NCI-H510A (cell line): ENCODE measurements at regions not wholly inside any gene's neighbourhood (a gene's known extent, or its start where the extent isn't known, plus 50 kb on each side); places are given as distances from the start of the nearest gene placed in this dataset.
"Not testable (repeated sequence)": the region's sequence is repeated elsewhere in the genome, so short reads cannot be mapped to it uniquely, and the experiment has no call there.

Experiments
- DNase-seq: peaks from one replicate; lab custom pipeline; 2025; lab: John Stamatoyannopoulos, UW

DNA sequence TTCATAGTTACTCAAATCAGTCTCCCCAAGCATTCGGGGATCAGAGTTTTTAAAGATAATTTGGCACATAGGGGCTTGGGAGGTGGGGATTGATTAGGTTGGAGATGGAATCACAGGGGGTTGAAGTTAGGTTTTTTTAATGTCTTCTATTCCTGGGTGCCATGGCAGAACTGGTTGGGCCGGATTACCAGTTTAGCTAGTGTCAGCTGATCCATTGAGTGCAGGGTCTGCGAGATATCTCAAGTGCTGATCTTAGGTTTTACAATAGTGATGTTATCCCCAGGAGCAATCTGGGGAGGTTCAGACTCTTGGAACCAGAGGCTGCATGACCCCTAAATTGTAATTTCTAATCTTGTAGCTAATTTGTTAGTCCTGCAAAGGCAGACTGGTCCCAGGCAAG lies 163.5 kb upstream of the ATP10A start:
- not testable (repeated sequence) for DNase-seq

DNA sequence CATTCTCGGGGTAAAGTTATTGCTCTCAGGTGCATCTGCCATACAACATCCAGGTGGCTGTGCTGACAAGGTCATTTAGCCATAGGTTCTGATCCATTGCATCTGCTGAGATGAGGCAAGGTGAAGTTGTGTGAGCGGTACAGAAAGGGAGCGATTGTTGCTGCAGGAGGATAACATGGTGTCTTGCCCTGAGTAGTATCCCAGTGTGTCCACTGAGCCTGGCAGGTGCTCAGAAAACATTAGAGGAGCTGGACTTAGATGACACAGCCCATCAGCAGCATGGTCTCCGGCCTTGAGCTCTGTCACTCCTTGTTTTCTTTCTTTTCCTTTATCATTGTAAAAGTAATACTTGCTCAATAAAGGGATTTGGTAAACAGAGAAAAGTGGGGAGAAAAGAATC lies 161.1 kb upstream of the ATP10A start:
- no peak for DNase-seq

DNA sequence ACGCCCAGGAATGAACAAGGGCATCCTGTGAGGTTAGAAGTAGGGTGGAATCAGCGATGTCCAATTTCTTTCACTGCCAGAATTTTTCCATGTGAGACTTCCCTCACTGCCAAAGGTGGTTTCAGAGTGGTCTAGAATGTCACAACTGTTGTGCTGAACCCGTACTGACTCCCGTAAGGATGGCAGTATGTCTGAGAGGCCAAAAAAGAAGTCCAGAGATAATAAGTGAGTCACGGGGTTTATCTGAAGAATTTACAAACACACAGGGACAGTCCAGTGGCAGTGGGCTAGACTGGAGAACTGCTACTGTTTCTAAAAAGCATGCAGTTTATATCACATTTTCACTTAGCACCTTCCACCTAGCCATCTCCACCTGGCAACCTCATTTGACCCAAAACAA lies 160.6 kb upstream of the ATP10A start:
- DNase-seq, result no peak

DNA sequence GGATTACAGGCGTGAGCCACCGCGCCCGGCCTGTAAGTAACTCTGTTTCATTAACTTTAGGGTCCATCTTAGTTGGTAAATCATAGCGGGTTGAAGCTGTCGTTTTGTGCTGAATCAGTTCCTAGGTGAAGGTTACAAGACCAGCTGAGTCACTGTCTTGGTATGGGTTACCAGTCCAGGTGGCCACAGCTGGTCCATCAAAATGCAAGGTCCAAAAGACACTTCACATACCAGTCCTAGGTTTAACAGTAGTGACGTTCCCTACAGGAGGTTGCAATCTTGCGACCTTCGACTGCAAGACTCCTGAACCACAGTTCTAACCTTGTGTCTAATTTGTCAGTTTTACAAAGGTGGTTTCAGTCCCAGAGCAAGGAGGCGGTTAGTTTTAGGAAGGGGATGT lies 160.1 kb upstream of the ATP10A start:
- no peak for DNase-seq

DNA sequence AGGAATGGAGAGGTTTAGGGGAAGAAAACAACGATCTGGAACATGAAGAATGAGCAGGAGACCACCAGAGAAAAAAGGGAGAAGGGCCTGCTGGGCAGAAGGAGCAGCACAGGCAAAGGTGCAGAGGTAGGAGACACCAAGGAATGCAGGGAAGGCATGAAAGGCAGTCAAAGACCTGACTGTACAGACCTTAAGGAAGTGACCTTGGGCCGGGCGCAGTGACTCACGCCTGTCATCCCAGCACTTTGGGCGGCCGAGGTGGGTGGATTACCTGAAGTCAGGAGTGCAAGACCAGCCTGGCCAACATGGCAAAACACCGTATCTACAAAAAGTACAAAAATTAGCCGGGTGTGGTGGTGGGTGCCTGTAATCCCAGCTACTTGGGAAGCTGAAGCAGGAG lies 157.7 kb upstream of the ATP10A start:
- no peak for DNase-seq

DNA sequence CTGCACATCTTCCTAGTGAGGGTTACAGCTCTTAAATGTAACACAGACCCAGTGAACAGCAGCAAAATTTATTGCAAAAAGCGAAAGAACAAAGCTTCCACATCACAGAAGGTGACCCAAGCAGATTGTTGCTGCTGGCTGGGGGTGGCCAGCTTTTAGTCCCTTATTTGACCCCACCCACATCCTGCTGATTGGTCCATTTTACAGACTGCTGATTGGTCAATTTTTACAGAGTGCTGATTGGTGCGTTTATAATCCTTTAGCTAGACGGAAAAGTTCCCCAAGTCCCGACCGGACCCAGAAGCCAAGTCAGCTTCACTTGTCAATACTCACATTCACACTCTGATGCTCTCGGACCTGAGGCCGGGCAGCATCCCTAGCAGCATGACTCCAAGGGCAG lies 154.5 kb upstream of the ATP10A start:
- DNase-seq, result no peak

DNA sequence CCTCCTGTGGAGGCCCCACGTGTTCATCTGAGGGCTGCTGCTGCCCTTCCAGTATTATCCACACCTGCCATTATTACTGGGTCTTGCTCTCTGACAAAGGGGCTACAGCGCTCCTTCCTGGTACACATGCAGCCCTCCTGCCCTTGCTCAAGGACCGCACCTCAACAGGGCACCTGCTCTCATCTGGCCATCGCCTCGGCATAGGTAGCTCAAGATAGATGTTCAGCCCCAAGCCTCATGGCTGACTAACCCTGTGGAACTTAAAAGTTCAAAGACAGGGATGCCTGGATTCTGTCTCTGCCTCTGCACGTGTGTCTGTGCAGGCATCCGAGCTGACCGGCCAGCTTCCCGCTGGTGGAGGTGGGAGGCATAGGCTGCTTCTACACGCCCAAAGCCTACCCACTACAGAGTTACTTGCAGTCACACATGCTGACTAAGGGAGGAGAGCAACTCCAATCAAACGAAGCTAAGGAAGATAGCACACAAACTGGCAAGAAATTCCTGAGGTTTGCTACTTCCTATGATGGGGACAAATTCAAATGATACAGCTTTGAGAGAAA lies 152.5 kb upstream of the ATP10A start:
- DNase-seq, result no peak

DNA sequence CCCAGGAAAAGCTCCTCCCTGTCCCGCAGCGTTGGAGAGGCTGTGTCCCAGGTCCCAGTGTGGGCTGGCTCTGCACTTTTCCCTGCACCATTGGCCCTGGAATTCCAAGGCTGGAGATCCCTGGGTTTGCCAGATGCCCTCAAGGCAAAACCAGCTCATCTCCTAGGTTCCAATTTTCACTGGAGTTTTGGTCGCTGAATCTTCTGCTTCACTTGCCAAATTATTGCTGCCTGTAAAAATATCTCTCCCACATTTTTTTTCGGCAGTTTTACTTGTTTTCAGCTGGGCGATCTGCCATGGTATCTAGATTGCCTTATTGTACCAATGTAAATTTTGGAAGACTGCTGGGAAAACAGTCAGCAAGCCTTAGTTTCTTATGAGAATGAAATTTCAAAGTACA lies 150.9 kb upstream of the ATP10A start:
- no peak for DNase-seq

DNA sequence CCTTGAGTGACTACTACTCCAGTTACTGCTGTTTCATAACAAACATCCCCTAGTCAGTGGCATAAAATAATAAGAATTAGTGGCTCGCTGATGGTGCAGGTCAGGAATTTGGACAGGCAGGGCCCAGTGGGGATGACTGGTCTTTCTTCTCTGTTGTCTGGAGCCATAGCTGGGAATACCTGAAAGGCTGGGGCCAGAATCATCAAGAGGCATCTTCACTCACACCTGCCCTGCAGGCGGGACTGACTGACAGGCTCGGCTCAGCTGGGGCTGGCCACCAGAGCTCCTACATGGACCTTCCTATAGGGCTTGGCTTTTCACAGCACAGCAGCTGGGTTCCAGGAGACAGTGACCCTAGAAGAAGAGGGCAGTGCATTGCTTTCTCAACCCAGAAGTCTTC lies 148.8 kb upstream of the ATP10A start:
- no peak for DNase-seq

DNA sequence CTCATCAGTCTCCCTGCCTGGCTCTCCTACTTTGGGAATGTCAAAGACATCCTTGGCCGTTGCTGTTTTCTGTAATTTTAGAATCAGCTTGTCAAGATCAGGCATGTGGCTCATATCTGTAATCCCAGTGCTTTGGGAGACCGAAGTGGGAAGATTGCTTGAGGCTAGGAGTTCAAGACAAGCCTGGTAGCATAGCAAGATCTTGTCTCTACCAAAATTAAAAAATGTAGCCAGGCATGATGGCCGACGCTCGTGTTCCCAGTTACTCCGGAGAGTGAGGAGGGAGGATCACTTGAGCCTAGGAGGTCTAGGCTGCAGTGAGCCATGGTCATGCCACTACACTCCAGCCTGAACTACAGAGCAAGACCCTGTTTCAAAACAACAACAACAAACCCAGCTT lies 144.0 kb upstream of the ATP10A start:
- DNase-seq, result no peak

DNA sequence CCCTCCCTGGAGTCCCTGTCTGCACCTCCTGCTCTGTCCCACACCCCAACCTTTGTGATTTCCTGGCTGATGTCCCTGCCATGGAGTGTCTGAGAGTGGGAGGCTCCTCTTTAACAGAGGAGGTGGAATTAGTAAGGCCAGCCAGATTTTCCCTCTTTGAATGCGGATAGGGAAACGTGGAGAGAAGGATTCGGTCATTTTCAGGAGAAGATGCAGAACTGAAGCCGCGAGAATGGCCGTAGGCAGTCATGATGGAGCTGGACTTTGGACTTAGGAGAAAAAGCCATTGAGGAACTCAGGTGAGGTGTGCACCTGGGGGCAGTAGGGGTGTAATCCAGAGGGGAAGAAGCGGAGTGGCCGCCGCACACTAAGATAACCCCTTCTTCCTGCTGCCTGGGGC lies 138.1 kb upstream of the ATP10A start:
- no peak for DNase-seq

DNA sequence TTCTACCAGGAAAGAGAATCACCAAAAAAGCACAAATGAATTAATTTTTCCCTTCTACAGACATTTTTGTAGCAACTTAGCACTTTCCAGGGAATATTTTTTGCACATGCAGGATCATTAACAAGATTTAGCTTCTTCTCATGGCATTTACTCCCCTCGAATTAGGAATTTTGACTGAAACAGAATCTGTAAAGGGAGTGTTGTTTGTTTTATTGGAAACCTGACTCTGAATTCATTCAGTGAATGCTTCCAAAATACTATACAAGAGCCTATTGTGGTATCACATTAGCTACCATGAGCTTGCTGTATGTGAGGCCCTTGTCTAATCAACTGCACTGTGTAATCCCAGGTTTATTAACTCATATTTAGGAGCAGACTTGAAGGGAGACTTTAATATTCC lies 130.4 kb upstream of the ATP10A start:
- no peak for DNase-seq

DNA sequence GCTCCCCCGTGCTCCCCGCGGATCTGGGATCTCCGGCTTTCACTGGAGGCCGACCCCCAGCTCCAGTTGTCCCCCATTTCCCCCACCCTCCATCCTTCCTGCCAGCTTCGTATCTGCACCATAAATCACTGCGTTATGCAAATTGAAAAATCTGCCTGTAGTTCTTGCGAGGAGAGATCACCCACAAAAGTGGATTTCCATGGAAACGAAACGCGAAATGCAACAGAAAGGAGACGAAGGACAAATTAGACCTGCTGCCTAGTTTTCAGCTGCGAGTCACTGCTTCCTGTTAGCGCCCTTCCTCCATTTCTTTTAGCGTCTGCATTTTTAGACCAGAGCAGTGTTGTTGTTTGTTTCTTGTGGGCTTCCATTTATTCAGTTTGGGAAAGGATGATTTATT lies 127.1 kb upstream of the ATP10A start:
- DNase-seq, result no peak

DNA sequence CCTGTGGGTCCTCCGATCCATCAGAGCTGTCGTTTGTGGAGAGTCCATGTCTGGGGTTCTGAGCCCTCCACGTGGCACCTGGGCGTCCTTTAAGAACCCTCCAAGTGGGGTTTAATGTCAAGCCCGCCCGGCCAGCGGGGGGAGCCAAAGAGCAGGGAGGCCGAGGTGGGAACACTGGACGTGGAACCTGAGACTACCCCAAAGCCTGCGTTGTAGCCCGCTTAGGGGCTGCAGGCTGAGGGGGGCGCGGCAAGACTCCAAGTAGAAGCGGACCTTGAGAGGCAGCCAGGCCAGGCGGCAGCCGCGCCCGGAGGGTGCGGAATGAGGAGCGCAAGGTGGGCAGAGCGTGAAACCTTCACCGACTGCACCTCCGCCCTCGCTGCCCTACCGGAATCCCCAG lies 126.2 kb upstream of the ATP10A start:
- no peak for DNase-seq

DNA sequence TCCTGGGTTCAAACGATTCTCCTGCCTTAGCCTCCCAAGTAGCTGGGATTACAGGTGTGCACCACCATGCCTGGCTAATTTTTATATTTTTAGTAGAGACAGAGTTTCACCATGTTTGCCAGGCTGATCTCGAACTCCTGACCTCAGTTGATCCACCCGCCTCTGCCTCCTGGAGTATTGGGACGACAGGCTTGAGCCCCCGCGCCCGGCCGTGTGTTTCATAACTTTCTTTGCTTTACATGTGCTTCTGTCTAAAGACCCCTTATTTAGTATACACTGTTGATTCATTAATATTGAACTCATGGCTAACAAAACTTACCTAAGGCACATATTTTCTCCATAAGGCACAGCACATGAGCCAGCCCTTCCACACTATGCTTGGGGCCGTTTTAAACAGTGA lies 125.6 kb upstream of the ATP10A start:
- not testable (repeated sequence) for DNase-seq

DNA sequence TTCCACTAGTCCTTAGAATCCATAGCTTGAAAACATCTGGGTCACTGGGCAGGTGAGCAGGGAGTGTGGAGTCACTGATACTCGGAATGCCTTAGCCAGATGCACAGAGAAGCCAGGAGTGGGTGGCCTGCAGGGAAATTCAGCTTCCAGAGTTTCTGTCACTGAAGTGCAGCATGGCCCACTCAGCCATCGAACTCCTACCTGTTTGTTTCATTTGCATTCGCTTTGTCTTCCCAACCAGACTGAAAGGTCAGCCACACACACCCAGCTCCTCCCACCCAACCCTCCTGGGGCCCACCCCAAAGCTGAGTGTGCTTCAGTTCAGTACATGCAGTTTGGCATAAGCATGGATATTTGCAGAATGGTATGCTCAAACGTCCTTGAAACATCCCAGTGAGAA lies 124.5 kb upstream of the ATP10A start:
- no peak for DNase-seq

DNA sequence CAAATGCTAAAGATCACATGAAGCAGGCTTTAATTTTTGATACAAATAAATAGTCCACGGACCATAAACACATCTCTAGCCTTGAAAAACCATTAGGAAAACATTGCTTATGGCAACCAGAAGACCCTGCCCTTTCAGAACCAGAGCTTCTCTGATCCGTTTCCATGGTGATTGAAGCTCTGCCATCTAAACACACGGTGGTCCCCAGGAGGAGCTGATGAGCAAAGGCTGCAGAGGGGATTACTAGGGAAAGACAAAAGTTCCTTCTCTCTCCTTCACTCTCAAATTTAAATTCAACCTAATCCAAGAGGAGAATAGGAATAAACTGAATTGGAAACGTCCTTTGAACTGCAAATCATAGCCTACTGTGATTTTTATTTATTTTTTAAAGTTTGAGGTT lies 122.0 kb upstream of the ATP10A start:
- no peak for DNase-seq

DNA sequence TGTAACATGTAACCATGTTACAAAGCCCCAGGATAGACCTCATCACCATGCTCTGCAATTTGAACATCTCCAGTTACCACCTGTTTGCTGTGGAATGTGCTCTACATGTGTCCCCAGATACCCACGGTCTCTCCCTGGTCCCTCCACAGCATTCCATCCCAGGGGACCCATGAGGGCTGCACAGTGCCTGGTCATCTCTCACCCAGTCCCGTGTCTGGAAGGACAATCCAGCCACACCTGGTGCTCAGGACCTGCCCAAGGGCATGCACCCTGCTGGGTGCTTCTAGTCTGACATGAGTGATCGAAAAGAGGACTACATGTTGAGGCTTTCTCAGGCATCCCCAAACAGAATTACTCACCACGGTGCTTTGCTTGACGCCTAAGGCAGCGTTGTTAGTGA lies 119.6 kb upstream of the ATP10A start:
- no peak for DNase-seq

DNA sequence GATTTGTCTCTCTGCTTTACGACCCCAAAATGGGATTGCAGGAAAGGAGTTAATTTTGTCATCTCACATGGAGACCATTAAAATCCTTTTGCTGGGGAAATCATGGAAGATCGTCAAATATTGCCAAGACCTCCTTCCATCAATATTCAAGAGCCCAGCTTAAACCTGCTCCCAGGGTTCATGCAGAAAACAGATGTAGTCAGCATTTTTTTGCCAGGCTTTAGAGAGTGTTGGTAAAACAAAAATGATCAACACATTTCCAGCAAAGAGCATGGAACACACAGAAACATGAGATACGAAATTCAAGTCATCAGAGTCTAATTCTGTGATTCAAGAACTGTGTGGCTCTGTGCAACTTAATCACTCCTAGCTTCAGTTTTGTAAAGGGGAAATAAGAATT lies 118.0 kb upstream of the ATP10A start:
- no peak for DNase-seq

DNA sequence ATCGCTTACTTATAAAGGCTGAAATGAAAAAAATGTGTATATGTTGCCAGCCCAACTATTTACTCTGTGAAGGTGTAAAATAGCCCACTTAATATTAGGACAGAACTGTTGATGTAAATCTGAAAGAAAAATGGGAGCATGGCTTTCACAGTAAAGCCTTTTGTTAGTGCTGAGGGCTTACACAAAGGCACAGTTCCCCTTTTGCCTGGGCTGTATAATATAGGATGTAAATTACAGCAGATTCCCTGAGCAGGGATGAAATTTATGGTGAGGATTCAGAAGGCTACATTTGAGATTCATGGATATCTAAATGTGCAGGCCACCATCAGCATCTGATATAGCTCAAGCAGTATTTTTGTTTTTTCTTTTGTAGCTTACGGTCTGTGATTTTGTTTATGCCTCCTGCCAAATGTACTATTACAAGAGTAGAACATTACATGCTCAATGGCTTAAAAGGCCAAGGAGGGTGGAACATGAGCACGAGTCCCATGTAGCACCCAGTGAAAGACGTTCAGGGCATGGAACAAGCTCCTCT lies 109.1 kb upstream of the ATP10A start:
- DNase-seq, result no peak

DNA sequence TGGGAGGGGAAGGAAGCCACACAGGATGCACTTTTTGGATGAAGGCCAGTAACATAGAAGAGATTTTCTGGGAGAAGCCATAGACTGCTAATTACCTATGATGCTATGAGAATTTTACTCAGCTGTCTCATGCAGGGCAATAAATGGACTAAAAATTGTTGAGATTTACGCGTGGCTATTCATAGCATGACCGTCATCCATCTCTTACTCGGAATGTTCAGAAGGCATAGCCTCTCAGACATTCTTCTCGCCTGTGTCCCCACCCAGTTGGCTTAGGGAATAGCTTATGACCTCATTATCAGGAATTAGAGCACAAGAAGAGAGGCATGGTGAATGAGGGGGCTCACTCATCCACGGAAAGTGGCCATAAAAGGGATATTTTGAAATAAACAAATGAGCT lies 107.9 kb upstream of the ATP10A start:
- no peak for DNase-seq

DNA sequence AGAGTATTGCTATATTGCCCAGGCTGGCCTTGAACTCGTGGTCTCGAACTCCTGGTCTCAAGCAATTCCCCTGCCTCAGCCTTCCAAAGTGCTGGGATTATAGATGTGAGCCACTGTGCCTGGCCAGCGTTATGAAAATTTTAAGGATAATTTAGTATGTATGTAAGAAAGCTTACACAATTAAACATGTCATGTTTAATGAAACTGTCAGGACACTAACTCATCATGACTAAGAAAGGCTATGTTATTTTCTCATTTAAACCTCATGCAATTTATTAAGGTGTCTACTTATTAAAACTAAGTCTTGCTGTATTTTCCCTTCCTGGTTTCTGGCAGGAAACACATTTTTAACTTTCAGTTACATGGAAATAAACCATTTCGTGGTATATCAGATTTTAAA lies 106.8 kb upstream of the ATP10A start:
- DNase-seq, result no peak

DNA sequence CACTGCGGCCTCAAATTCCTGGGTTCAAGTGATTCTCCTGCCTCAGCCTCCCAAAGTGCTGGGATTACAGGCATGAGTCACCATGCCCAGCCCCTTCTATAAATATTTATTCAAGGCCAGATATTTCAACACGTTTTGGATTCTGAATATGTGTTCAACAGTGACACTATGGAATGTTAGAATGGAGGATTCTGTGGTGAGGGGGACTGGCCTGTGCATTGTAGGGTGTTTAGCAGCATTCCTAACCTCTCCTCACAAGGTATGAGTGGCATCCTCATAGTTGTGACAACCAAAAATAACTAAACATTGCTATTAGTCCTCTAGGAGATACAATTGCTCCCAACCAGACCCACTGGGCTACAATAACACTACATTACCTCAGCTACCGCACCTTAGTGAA lies 104.0 kb upstream of the ATP10A start:
- no peak for DNase-seq

DNA sequence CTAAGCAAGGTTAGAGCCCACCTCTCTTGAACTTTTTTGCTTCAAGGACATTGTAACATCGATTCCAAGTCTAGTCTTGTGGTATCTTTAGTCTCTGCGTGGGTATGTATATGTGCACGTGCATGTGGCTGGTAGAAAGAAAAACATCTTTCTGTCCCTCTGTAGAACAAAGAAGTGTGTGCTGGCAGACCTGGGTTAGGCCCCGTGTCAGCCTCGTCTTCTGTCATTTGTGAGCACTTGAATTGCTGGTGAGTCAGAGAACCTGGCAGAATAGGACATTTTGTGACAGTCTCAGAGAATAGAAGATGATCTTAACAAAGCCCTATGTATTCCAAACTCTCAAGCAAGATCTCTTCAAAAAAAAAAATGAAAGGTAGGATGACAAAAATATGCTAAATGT lies 102.2 kb upstream of the ATP10A start:
- DNase-seq, result no peak

DNA sequence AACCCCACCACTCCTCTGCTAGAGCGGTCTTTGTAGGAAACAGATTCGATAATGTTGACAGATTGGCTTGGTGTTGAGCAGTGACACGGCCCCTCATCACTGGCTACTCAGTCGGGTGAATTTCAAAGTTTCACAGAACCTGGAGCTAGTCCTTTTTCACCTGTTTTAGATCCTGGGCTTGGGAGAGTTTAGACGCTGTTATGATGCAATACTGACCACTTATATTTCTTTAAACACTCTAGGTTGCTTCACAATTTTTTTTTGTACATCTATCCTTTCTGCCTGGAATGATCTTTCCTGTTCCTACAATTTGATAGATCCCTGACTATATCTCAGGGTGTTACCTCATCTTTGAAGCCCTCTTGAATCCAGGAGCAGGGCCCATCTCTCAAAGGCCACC lies 97.1 kb upstream of the ATP10A start:
- DNase-seq, result no peak
